ENCODE measurements at regions not wholly inside any gene's neighbourhood (a gene's known extent, or its start where the extent isn't known, plus 50 kb on each side); places are given as distances from the start of the nearest gene placed in this dataset.

GRCh38 chr15:45428491-45428890, 50.1 kb upstream of the GATM start:
- DNase-seq (ENCODE audit: low spot score), result no peak
- no peak overlapping the region for H3K27ac ChIP-seq
- ChIA-PET CTCF (interaction anchor here (0.5 to 4.8 kb wide), 4 partner anchors 17 to 292 kb away, joined by 3 to 72 read pairs (median 4); no protein-coding TSS in a partner anchor), POLR2A (ENCODE audit: low non-redundant PET) (no interaction called here)
- TF ChIP-seq CTCF (conservative IDR thresholded peaks at IDR 0.05; ENCODE audit: low read depth), result no peak

All from RWPE1 (cell line).